ENCODE measurements at regions not wholly inside any gene's neighbourhood (a gene's known extent, or its start where the extent isn't known, plus 50 kb on each side); places are given as distances from the start of the nearest gene placed in this dataset.

- DNase-seq, result no peak
Measured at GRCh38 chr2:173741759-173742158, 223.4 kb downstream of the SP3 start.

DNA sequence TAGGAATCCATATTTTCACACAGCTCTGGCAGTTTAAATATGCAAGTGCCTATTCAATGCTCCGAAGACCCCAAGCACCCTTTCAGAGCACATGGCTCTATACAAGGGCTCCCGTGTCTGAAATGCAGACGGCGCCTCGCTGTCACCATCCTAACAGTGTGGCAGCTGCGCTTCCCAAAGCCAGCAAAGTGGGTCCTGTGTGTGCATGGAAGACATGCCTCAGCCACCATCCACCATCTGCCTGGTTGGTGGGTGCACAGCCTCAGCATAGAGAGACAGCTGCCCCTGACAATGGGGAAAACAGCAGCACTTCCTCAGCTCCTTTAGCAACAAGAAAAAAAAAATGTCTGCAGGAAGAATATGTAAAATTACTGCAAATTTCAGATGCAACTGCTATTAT lies 218.1 kb downstream of the SP3 start:
- DNase-seq, result no peak

DNA sequence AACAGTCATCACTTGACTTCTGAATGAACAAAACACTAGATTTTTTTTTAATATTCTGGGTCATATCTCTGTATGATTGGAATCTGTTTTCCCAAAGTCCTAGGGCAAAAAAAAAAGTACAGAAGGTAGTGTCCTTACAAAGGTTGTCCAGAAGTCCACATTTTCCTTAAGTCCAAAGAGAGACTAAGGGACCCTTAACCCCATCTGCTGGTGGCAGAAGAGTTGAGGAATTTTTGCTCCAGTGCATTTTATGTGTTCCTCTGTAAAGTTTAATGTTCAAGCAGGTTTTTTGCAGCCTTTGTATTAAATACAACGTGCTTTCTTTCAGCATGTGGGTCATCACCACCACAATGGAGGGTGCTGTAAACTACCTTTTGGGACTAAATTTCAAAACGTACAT lies 215.9 kb downstream of the SP3 start:
- DNase-seq, result peak; percentile 24

DNA sequence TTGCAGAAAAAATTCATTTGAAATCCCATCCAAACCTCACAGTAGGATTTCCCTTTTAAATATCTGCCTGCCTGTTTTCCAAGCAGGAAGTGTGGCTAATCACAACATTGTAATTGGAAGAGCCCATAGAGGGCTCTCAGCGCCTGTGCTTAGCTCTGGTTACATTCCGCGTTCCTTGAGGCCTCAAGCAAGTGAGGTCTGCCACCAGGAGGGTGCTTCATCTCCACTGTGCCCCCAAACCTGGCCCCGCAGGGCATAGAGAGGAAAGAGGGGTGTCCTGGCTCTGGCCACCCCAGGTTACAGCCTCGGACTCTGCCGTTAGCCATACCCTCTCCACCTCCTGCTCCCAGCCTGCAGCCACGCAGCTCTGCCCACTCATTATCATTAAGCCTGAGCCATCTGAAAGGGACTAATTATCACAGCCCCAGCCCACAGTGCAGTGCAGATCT lies 214.8 kb downstream of the SP3 start:
- peak; percentile 44 for DNase-seq

DNA sequence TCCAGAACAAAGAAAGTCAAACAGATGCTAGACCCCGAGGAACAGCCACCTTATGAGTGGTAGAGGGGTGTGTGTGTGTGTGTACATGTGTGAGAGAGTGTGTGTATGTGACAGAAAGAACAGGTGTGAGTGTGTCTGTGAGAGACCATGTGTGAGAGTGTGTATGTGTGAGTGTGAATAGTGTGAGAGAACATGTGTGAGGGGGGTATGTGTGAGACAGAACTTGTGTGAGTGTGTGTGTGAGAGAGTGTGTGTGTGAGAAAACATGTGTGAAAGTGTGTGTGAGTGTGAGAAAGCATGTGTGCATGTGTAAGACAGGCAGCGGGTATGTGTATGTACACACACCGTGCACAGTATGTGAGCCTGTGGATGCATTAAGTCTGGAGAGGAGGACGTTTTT lies 214.3 kb downstream of the SP3 start:
- no peak for DNase-seq

DNA sequence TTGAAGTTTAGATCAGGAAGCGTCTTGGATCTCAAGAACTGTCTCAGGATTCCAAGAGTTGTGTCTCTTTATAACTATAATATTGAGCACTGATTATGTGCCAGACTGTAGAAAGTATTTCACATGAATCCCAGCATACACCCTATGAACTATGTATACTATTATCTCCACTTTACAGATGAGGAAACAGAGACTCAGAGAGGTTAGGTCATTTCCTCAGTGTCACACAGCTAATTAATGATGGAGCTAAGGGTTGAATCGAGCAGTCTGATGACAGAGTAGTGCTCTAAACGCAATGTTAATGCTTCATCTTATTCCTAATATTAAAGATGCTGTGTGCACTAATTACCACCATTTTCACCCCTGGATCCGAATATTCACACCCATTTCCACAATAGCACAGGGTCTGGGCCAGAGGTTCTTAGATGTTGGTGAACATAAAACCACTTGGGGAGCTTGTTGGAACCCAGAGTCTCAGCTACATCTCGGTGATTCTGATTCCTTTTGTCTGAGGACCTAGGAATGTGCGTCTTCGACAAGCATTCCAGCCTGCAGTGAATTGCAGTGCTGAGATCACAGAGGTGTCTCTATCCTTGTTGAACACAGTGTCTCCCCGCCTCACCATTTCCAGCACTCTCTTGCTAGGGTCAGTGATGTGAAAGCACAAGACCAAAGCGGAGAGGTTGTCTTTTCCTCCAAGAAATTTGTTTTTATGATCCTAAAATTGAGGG lies 213.8 kb downstream of the SP3 start:
- DNase-seq, result no peak

DNA sequence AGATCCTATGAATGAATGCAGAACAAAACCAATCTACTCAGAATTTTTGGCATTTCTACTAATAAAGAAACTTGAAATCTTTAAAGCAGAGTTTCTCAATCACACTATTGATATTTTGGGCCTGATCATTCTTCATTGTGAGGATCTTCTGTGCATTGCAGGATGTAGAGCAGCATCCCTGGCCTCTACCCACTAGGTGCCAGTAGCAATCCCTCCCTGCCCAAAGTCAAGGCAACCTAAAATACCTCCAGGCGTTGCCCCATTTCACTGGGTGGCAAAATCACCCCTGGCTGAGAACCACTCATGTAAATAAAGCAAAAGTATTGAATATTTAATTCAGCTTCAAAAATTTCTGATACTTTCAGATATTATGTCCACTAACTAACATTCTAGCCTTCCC lies 213.0 kb downstream of the SP3 start:
- no peak for DNase-seq

- DNase-seq, result no peak
Measured at GRCh38 chr2:173753441-173753840, 211.7 kb downstream of the SP3 start.

- DNase-seq, result no peak
Measured at GRCh38 chr2:173754165-173754564, 211.0 kb downstream of the SP3 start.

- DNase-seq, result no peak
Measured at GRCh38 chr2:173754837-173755236, 210.3 kb downstream of the SP3 start.

DNA sequence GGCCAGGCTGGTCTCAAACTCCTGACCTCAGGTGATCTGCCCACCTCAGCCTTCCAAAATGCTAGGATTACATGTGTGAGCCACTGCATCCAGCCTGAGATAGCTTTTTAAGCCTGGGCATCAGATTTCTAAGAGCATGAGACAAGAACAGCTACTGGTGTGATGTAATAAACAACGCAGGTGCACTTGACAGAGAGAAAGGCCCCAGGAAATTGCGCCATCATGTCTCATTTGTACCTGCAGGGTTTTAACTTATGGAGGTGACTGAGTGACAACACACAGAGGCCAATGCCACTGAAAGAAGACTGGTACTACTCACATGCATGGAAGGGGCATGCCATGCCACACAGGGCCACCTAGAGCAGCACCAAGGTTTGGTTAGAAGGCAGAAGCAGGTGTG lies 209.4 kb downstream of the SP3 start:
- DNase-seq, result no peak

DNA sequence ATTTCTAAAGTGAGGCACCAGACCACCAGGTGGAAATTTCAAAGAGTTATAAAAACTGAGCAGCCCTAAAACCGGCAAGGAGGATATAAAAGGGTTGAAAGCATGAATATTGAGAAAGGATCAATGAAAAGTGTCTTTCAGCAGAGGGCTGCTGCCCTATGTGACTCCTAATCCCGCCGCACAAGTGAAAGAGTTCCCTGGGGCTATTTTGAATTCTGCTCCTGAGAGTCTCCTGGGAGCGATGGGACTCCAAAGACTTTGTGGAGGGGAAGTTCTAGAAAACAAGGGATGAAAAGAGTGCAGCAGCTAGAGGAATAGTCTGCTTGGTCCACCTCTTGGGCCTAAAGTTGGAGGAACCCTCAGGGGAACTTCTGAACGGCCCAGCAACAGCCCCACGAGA lies 205.2 kb downstream of the SP3 start:
- DNase-seq, result no peak

DNA sequence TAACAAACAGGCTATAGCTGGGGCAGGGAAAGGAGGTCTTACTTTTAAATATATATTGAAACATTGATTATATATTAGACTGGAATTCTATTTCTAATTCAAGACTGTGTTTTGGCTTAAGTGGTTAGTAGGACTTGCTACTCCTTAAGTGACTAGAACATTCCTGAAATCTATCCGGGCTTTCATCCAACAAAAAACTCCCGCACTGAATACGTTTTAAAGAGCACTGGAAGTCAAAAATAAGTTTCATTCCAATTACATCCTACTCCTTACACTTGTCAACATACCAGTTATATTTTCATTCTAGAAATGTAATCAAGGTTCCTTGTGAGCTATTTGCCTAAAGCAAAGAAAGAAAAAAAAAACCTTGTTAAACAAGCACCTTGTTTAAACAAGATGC lies 204.6 kb downstream of the SP3 start:
- DNase-seq, result peak; percentile 31

- DNase-seq, result no peak
Measured at GRCh38 chr2:173761603-173762119, 203.5 kb downstream of the SP3 start.

- no peak for DNase-seq
Measured at GRCh38 chr2:173762221-173762620, 203.0 kb downstream of the SP3 start.

DNA sequence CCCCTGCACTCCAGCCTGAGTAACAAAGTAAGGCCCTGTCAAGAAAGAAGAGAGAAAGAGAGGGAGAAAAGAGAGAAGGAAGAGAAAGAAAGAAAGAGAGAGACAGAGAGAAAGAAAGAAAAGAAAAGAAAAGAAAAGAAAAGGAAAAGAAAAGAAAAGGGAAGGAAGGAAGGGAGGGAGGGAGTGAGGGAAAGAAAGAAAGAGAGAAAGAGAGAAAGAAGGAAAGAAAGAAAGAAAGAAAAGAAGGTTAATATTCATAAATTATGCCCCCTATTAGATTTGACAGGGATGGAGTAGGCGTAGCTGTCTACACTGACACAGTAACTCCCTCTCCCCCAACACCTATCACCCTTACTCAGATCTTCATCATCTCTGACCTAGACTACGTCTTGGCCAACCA lies 202.3 kb downstream of the SP3 start:
- no peak for DNase-seq

DNA sequence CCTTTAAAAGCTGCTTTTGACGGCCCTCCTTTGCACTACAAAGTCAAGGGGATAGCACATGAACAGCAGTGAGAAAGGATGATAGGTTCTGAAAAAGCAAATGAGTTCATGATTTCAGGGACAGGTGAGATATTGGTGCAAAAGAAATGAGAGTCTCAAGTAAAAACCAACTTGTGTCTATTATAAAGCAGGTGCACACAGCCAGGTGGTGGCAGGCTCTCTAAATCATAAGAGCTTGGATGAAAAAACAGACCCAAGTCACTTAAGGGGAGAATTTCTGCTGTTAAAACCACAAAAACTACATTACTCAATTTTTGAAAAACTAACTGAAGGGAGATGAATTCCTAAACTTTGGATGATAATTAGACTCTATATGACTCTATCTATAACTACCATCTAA lies 201.5 kb downstream of the SP3 start:
- DNase-seq, result no peak

DNA sequence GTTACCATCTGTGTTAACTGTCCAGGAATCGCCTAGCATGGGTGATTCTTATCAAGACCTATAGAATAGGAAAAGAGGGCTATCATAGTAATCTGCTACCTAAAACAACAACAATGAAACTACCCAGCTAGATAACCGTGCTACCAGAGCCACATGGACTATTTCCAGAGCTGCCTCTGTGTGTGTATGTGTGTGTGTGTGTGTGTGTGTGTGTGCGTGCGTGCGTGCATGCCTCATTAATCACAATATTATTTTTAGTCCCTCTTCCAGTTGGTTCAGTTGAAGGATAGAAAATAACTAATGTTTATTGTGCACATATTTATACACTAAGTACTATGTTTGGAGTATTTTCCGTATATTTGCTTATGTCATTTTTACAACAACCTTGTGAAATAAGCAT lies 201.1 kb downstream of the SP3 start:
- no peak for DNase-seq

DNA sequence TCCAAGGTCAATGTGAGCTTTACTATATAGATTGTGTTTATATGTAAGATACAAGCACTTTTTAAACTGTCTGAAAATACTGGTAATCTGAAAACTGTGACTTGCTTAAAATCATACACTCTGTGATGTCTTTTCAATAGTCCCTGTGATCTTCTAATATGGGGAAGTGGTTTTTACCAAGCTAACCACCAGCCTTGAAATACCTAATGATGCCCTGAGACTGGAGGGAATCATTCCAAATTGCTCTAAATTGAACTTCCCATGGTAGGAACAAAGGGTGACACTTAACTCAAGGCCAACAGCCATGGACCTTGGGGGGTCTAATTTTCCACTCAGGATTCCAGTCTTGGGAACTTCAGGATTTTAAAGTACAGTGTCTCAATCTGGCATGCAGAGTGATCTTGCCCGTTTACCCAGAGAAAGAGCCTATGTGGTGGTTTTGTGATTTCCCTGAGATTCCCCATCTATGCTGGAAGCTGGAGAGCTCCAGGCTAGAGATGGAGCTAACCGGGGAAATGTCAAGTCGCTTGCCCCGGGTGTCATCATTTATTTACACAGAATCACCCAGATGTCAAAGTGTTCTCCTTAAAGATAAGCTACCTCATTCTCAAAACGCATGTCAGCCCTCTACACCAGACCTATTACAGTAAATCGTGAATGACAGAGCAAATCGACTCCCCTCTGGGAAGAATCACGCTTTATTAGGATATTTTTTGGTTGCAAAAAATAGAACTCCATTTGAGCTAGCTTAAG lies 198.5 kb downstream of the SP3 start:
- no peak for DNase-seq

DNA sequence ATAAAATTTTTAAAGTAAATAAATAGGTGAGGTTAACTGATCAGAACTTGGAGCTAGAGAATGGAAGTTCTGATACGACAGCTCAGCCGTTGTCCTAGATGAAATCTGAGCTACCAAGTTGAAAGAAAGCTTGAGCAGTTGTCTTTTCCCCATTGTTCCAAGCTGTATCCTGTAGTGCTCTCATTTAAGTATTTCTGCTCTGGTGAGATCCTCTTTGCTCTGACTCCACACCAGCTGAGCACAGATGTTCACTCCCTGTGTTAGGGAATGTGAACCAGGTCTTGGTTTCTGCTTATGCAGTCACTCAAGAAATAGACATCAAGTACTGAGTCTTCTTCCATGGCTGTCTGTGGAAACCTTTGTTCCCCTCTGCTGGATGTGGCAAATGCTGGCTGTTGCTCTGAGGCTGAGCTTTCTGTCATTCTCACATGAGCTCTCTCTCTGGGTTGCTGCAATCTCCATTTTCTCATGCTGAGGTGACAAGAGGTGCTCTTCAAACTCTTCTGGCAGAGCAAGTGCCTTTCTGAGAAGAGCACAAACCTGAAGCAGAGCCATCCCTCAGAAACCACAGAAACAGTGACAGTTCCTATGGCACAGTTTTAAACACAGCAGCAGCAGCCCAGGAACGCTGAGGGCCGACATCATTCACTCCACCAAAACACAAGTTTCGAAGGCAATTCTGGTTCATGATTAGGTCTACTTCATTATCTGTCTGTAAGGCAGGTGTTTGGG lies 194.1 kb downstream of the SP3 start:
- no peak for DNase-seq

DNA sequence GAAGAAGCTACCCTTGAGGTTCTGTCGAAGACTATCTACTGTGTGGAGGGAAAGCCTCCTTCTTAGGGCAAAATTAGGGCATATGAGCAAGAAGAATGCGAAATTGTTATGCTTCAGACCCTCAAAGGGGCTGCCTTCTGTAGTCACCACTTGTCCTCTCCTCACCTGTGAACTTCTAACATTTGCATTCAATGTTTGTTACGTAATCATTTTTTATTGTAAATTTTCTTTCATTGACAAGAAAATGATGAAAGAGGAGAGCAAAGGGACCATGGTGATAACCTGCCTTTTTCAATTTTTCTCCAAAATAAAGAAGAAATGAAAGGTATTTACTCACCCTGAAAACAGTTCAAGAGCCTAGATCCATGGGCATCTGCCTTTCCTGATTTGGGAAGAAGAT lies 193.0 kb downstream of the SP3 start:
- no peak for DNase-seq

DNA sequence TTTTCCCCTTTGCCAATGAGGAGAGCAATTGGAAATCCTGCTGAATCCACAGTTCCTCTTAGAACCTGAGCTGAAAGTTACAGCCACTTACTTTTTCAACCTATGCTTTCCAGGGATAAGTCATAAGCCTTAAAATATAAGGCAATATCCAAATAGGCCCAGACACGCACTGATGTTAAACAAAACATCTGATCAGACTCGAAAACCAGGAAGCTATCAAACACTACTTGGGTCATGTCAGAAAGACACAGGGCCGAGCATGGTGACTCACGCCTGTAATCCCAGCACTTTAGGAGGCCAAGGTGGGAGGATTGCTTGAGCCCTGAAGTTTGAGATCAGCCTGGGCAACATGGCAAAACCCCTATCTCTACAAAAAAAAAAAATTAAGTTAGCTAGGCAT lies 192.1 kb downstream of the SP3 start:
- no peak for DNase-seq

DNA sequence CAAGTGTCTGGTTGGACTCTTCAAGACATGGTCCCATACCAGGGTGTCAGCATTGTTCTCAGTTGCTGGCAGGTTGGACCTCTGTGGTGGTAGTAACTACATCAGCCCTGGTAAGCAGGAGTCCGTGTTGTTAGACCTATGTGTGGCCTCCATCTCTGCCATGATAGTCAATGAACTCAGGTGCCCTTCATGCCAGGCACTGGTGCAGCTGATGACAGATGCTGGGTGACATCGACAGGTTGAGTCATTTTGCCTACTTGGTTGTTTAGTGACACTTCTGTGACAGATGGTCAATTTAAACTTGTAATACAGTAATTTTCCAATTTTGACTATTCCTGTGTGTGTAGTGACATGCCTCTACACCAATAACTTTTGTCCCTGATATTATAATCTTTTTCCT lies 189.7 kb downstream of the SP3 start:
- no peak for DNase-seq

- DNase-seq, result no peak
Measured at GRCh38 chr2:173782681-173783080, 182.5 kb downstream of the SP3 start.

Measured in fibroblast of skin of right quadriceps (primary cell).